ENCODE measurements at regions not wholly inside any gene's neighbourhood (a gene's known extent, or its start where the extent isn't known, plus 50 kb on each side); places are given as distances from the start of the nearest gene placed in this dataset.

- no peaks in the 10 kb centered on the region for H3K36me3 ChIP-seq (ENCODE audit: control insufficient read depth in 4 of 4, insufficient read depth in 3 of 4, low read depth in 1 of 4, low read length in 3 of 4)
- no peak overlapping the region for H3K9ac ChIP-seq (ENCODE audit: low read depth in 1 of 2, low read length in 2 of 2)
- DNase-seq (ENCODE audit: low spot score): no peak
- TF ChIP-seq TAF1 (conservative IDR thresholded peaks at IDR 0.05) (no peak), JUND (IDR thresholded peaks at IDR 0.05) (no peak), SP1 (IDR thresholded peaks at IDR 0.05) (no peak), ATF3 (IDR thresholded peaks at IDR 0.05) (no peak), YY1 (IDR thresholded peaks at IDR 0.05) (no peak), RAD21 (IDR thresholded peaks at IDR 0.05) (no peak), FOXA1 (IDR thresholded peaks at IDR 0.05) (no peak), FOXA2 (IDR thresholded peaks at IDR 0.05) (no peak), HNF4G (IDR thresholded peaks at IDR 0.05) (no peak), HNF4A (conservative IDR thresholded peaks at IDR 0.05) (no peak)
- TF ChIP-seq, protein P1, sequence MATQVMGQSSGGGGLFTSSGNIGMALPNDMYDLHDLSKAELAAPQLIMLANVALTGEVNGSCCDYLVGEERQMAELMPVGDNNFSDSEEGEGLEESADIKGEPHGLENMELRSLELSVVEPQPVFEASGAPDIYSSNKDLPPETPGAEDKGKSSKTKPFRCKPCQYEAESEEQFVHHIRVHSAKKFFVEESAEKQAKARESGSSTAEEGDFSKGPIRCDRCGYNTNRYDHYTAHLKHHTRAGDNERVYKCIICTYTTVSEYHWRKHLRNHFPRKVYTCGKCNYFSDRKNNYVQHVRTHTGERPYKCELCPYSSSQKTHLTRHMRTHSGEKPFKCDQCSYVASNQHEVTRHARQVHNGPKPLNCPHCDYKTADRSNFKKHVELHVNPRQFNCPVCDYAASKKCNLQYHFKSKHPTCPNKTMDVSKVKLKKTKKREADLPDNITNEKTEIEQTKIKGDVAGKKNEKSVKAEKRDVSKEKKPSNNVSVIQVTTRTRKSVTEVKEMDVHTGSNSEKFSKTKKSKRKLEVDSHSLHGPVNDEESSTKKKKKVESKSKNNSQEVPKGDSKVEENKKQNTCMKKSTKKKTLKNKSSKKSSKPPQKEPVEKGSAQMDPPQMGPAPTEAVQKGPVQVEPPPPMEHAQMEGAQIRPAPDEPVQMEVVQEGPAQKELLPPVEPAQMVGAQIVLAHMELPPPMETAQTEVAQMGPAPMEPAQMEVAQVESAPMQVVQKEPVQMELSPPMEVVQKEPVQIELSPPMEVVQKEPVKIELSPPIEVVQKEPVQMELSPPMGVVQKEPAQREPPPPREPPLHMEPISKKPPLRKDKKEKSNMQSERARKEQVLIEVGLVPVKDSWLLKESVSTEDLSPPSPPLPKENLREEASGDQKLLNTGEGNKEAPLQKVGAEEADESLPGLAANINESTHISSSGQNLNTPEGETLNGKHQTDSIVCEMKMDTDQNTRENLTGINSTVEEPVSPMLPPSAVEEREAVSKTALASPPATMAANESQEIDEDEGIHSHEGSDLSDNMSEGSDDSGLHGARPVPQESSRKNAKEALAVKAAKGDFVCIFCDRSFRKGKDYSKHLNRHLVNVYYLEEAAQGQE (IDR thresholded peaks at IDR 0.05): no peak
- TF ChIP-seq, protein P2, sequence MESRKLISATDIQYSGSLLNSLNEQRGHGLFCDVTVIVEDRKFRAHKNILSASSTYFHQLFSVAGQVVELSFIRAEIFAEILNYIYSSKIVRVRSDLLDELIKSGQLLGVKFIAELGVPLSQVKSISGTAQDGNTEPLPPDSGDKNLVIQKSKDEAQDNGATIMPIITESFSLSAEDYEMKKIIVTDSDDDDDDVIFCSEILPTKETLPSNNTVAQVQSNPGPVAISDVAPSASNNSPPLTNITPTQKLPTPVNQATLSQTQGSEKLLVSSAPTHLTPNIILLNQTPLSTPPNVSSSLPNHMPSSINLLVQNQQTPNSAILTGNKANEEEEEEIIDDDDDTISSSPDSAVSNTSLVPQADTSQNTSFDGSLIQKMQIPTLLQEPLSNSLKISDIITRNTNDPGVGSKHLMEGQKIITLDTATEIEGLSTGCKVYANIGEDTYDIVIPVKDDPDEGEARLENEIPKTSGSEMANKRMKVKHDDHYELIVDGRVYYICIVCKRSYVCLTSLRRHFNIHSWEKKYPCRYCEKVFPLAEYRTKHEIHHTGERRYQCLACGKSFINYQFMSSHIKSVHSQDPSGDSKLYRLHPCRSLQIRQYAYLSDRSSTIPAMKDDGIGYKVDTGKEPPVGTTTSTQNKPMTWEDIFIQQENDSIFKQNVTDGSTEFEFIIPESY (IDR thresholded peaks at IDR 0.05): no peak
- TF ChIP-seq, protein P3, sequence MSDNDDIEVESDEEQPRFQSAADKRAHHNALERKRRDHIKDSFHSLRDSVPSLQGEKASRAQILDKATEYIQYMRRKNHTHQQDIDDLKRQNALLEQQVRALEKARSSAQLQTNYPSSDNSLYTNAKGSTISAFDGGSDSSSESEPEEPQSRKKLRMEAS (IDR thresholded peaks at IDR 0.05): no peak
- H3K4me1 ChIP-seq (ENCODE audit: control insufficient read depth in 4 of 4, insufficient read depth in 4 of 4, low read length in 3 of 4): no peaks in the 10 kb centered on the region
- 89% methylated on average over 5 of the region's 5 CpGs for WGBS
- H3K4me3 ChIP-seq (ENCODE audit: low read depth in 1 of 3, low read length in 3 of 3): no peak overlapping the region
- H3K27ac ChIP-seq (ENCODE audit: low read depth in 1 of 2, low read length in 2 of 2): no peak overlapping the region
- no peaks in the 10 kb centered on the region for H3K27me3 ChIP-seq (ENCODE audit: control insufficient read depth in 4 of 4, insufficient read depth in 4 of 4, low read length in 3 of 4)
- peaks cover 0 to 3% (median 0%) of the 10 kb centered on the region in 4 donors for H3K9me3 ChIP-seq (ENCODE audit: control insufficient read depth in 4 of 4, low read length in 3 of 4)
Observed at GRCh38 chr15:99823346-99823745, 90.1 kb upstream of the LYSMD4 start.

DNA sequence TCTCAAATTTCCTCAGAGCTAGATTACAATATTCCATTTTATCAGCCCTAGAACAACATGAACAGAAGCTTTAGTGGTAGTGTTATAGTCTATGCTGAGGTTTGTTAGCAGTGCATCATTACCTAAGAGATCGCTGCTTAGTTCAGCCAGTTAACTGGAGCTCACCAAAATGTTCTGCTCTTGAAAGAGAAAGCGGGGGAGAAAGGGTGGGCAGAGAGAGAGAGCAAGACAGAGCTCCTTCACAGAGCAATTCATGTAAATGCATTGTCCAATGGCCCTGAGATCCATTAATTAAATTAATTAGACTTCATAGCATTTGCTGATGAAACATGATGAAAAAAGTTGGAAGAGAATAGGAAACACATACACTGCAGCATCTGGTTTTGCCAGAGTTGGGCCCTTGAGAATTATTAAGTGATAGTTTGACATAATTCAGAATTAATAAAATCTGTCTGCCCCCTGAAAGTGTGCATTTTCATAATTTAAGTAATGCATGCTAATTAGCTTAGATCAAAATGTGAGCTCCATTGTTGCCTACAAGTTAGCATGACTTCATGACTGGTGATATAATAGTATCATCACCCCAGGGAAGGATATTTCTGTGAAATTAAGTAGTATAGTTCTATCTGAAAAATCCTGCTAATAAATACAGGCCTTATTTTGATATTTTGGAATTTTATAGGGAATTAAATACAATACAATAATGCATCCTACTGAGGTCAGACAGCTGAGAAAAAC lies 86.9 kb upstream of the LYSMD4 start:
- no peak overlapping the region for H3K9ac ChIP-seq (ENCODE audit: low read depth in 1 of 2, low read length in 2 of 2)
- no peak overlapping the region for H3K4me3 ChIP-seq (ENCODE audit: low read depth in 1 of 3, low read length in 3 of 3)
- 87% methylated on average over 2 of the region's 2 CpGs for WGBS
- no peaks in the 10 kb centered on the region for H3K36me3 ChIP-seq (ENCODE audit: control insufficient read depth in 4 of 4, insufficient read depth in 3 of 4, low read depth in 1 of 4, low read length in 3 of 4)
- no peaks in the 10 kb centered on the region for H3K27me3 ChIP-seq (ENCODE audit: control insufficient read depth in 4 of 4, insufficient read depth in 4 of 4, low read length in 3 of 4)
- H3K4me1 ChIP-seq (ENCODE audit: control insufficient read depth in 4 of 4, insufficient read depth in 4 of 4, low read length in 3 of 4): no peaks in the 10 kb centered on the region
- no peak for DNase-seq (ENCODE audit: low spot score)
- H3K9me3 ChIP-seq (ENCODE audit: control insufficient read depth in 4 of 4, low read length in 3 of 4): peaks cover 0 to 3% (median 0%) of the 10 kb centered on the region in 4 donors
- H3K27ac ChIP-seq (ENCODE audit: low read depth in 1 of 2, low read length in 2 of 2): no peak overlapping the region
- TF ChIP-seq ATF3 (IDR thresholded peaks at IDR 0.05) (no peak), TAF1 (conservative IDR thresholded peaks at IDR 0.05) (no peak), YY1 (IDR thresholded peaks at IDR 0.05) (no peak), EGR1 (IDR thresholded peaks at IDR 0.05; ENCODE audit: low read depth in 2 of 2) (no peak), HNF4A (conservative IDR thresholded peaks at IDR 0.05) (no peak), SP1 (IDR thresholded peaks at IDR 0.05) (no peak), GABPA (IDR thresholded peaks at IDR 0.05 in 1 of 2, conservative IDR thresholded peaks at IDR 0.05 in 1 of 2) (no peak), RXRA (IDR thresholded peaks at IDR 0.05) (no peak)
- TF ChIP-seq, protein P3 (IDR thresholded peaks at IDR 0.05): no peak
- TF ChIP-seq, protein P2 (IDR thresholded peaks at IDR 0.05): no peak
- TF ChIP-seq, protein P1 (IDR thresholded peaks at IDR 0.05): no peak

Data from liver (tissue), 7 donors.